HepG2 (cell line): ENCODE measurements at regions not wholly inside any gene's neighbourhood (a gene's known extent, or its start where the extent isn't known, plus 50 kb on each side); places are given as distances from the start of the nearest gene placed in this dataset.

Experiments used
- CEBPZ ChIP-seq: IDR thresholded peaks from 2 replicates; pipeline ENCODE4 v1.6.1; 2012; ENCODE audit warnings: low read length, improper control_type of control experiment
- RAD21 ChIP-seq: fragments of 450-650 bp; formaldehyde crosslinking; IDR thresholded peaks from 2 replicates; pipeline ENCODE4 v1.5.0; 2020; ENCODE audit warnings: mild to moderate bottlenecking
- REST ChIP-seq, 2 experiments: IDR thresholded peaks; 2 replicates each; pipeline ENCODE4 v1.6.1; 2011 to 2012; ENCODE audit warnings: low read length in 2 of 2, borderline replicate concordance in 1 of 2, low read depth in 1 of 2, mild to moderate bottlenecking in 1 of 2, moderate library complexity in 1 of 2
- THYN1 ChIP-seq: sonication (generic); formaldehyde crosslinking; IDR thresholded peaks from 2 replicates; pipeline ENCODE4 v1.8.1; 2023; ENCODE audit warnings: low read depth, mild to moderate bottlenecking, moderate library complexity, missing genetic modification reagents, borderline replicate concordance
- ZNF232 ChIP-seq: sonication (generic); formaldehyde crosslinking; IDR thresholded peaks from 2 replicates; pipeline ENCODE4 v1.4.0; 2020; ENCODE audit warnings: missing genetic modification reagents, borderline replicate concordance
- ZNF775 ChIP-seq: sonication (generic); formaldehyde crosslinking; IDR thresholded peaks from 2 replicates; pipeline ENCODE4 v1.4.0; 2020; ENCODE audit warnings: missing genetic modification reagents, mild to moderate bottlenecking, moderate library complexity, borderline replicate concordance

- TF ChIP-seq THYN1 (CRISPR knock-in tag) (no peak), REST (IDR thresholded peaks at IDR 0.05; ENCODE audit: borderline replicate concordance in 1 of 2, low read depth in 1 of 2, low read length in 2 of 2) (no peak), CEBPZ (no peak), ZNF775 (CRISPR knock-in tag) (no peak), ZNF232 (CRISPR knock-in tag) (no peak), RAD21 (CRISPR knock-in tag) (no peak)
Observed at GRCh38 chr13:69035771-69036170, 1071.9 kb upstream of the ATXN8OS start.
